WTC11 (cell line): ENCODE measurements at regions not wholly inside any gene's neighbourhood (a gene's known extent, or its start where the extent isn't known, plus 50 kb on each side); places are given as distances from the start of the nearest gene placed in this dataset.

Experiments used
- CREB1 ChIP-seq: sonication (generic); formaldehyde crosslinking; IDR thresholded peaks from 2 replicates; pipeline ENCODE4 v1.8.0; 2023; ENCODE audit warnings: mild to moderate bottlenecking, missing genetic modification reagents
- CTCF ChIP-seq: fragments of 200-600 bp; IDR thresholded peaks from 2 replicates; pipeline ENCODE4 v1.8.0; 2022; ENCODE audit warnings: antibody characterized with exemption
- ELF4 ChIP-seq: sonication (generic); formaldehyde crosslinking; IDR thresholded peaks from 2 replicates; pipeline ENCODE4 v1.8.1; 2022; ENCODE audit warnings: low read depth, mild to moderate bottlenecking, moderate library complexity, missing genetic modification reagents
- ETV6 ChIP-seq: sonication (generic); formaldehyde crosslinking; IDR thresholded peaks from 2 replicates; pipeline ENCODE4 v1.8.1; 2022; ENCODE audit warnings: mild to moderate bottlenecking, missing genetic modification reagents
- ZBTB43 ChIP-seq: sonication (generic); formaldehyde crosslinking; IDR thresholded peaks from 2 replicates; pipeline ENCODE4 v1.8.1; 2023; ENCODE audit warnings: mild to moderate bottlenecking, missing genetic modification reagents
- TF ChIP-seq, protein P1 (sequence below): sonication (generic); formaldehyde crosslinking; IDR thresholded peaks from 2 replicates; pipeline ENCODE4 v1.8.1; 2023; ENCODE audit warnings: mild to moderate bottlenecking, missing genetic modification reagents, moderate library complexity
- TF ChIP-seq, protein P2 (sequence below): sonication (generic); formaldehyde crosslinking; IDR thresholded peaks from 2 replicates; pipeline ENCODE4 v1.8.1; 2022; ENCODE audit warnings: missing genetic modification reagents, borderline replicate concordance
- TF ChIP-seq, protein P3 (sequence below): sonication (generic); formaldehyde crosslinking; conservative IDR thresholded peaks from 2 replicates; pipeline ENCODE4 v1.8.1; 2023; ENCODE audit warnings: mild to moderate bottlenecking, low read depth, missing genetic modification reagents, moderate library complexity

DNA sequence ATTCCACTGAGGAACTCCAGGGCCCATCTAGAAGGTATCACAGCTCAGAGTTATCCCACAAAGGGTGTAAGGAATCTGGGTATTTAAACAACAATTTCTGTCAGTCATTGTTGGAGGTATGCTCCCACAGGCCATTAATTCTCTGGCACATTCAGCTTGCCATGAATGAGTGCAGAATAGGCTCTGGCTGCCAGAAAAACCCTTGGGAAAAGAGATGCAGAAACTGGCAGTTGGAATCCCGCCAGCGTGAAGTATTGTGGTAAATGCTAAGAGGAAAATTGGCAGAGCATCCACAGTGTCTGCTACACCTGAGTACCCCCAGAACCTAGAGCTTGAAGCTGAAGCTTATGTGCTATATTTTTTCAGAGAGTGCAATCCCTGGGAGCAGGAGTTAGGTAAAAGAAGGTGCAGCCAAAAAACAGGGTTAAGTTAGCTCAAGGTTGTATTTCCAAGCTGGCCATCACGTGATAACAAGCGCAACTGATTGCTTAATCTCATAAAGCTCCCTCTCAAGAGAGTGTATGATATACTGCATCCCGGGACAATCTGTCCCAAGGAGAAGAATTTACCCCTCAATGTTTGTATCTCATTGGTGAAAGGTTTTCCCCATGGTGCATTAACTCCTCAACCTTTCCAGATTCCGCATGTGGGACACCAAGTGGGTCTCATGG, 94.2 kb upstream of the ACP3 start:
- TF ChIP-seq CREB1 (CRISPR knock-in tag) (no peak), ZBTB43 (no peak), CTCF (no peak), ETV6 (CRISPR knock-in tag) (no peak), ELF4 (no peak)
- TF ChIP-seq, protein P1, sequence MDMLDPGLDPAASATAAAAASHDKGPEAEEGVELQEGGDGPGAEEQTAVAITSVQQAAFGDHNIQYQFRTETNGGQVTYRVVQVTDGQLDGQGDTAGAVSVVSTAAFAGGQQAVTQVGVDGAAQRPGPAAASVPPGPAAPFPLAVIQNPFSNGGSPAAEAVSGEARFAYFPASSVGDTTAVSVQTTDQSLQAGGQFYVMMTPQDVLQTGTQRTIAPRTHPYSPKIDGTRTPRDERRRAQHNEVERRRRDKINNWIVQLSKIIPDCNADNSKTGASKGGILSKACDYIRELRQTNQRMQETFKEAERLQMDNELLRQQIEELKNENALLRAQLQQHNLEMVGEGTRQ (CRISPR knock-in tag) = no peak
- TF ChIP-seq, protein P2, sequence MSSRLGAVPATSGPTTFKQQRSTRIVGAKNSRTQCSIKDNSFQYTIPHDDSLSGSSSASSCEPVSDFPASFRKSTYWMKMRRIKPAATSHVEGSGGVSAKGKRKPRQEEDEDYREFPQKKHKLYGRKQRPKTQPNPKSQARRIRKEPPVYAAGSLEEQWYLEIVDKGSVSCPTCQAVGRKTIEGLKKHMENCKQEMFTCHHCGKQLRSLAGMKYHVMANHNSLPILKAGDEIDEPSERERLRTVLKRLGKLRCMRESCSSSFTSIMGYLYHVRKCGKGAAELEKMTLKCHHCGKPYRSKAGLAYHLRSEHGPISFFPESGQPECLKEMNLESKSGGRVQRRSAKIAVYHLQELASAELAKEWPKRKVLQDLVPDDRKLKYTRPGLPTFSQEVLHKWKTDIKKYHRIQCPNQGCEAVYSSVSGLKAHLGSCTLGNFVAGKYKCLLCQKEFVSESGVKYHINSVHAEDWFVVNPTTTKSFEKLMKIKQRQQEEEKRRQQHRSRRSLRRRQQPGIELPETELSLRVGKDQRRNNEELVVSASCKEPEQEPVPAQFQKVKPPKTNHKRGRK (CRISPR knock-in tag) = no peak
- TF ChIP-seq, protein P3, sequence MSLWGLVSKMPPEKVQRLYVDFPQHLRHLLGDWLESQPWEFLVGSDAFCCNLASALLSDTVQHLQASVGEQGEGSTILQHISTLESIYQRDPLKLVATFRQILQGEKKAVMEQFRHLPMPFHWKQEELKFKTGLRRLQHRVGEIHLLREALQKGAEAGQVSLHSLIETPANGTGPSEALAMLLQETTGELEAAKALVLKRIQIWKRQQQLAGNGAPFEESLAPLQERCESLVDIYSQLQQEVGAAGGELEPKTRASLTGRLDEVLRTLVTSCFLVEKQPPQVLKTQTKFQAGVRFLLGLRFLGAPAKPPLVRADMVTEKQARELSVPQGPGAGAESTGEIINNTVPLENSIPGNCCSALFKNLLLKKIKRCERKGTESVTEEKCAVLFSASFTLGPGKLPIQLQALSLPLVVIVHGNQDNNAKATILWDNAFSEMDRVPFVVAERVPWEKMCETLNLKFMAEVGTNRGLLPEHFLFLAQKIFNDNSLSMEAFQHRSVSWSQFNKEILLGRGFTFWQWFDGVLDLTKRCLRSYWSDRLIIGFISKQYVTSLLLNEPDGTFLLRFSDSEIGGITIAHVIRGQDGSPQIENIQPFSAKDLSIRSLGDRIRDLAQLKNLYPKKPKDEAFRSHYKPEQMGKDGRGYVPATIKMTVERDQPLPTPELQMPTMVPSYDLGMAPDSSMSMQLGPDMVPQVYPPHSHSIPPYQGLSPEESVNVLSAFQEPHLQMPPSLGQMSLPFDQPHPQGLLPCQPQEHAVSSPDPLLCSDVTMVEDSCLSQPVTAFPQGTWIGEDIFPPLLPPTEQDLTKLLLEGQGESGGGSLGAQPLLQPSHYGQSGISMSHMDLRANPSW (CRISPR knock-in tag) = no peak
